HuH-7 (cell line): ENCODE measurements at regions not wholly inside any gene's neighbourhood (a gene's known extent, or its start where the extent isn't known, plus 50 kb on each side); places are given as distances from the start of the nearest gene placed in this dataset.
A peak's percentile ranks its signal among the peaks of the same experiment; 100 is the strongest.

Experiments
- DNase-seq: peaks from one replicate; pipeline ENCODE4 v3.0.0; 2011; ENCODE audit warnings: low spot score

DNA sequence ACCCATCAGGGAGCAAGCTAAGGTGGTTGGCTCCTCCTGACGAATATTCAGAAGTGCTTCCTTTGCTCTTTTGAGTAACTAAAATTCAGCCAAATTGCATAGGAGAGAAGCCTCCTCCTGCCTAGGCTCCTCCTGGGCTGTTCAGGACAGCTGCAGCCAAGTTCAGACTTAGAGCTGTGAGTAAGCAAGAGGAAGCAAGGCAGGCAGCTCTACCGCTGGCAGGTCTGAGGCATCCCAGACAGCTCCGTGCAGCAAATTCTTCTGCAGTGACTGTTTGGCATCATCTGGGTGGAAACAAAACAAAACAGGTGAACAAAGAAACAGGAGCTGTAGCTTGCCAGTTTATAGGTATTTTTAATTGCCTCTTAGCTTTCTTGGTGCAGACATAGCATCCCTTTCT, 421.0 kb downstream of the GADD45G start:
- DNase-seq: no peak

GRCh38 chr9:90027296-90027790, 422.5 kb downstream of the GADD45G start:
- no peak for DNase-seq

- DNase-seq: no peak
These were observed 424.6 kb downstream of the GADD45G start for GRCh38 chr9:90029386-90029785.

GRCh38 chr9:90029996-90030395, 425.2 kb downstream of the GADD45G start:
- DNase-seq: no peak

- DNase-seq: no peak
These were observed 427.6 kb downstream of the GADD45G start for GRCh38 chr9:90032296-90033027.

DNA sequence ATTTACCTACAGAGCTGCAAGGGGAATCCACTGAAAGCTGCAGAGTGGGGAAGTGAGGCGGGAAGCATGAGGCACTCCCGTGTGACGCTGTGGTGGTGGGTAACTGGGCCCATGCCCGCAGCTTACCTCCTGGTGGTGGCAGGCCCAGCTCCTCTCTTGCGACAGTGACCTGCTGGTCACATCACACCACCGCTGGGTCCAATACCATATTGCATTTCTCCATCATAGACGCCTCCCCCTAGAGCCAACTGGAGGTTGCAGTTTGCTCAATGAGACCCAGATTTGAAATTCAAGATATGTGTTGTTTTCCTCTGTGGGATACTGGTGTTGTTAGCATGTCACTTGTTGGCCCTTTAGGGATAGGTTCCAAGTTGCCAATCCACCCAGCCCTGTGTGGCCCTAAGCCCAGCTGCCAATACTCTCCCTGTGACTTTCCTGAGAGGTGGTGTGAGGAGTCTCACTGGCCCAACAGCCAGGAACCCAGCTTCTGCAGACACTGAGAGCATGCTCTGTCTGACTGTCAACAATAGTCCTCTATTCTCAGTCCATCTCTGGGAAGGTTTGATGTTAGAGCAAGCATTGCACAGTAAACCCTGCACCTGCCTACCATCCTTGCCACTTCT, 428.3 kb downstream of the GADD45G start:
- no peak for DNase-seq

- DNase-seq: no peak
These were observed 429.3 kb downstream of the GADD45G start for GRCh38 chr9:90034071-90034470.

- DNase-seq: no peak
These were observed 430.7 kb downstream of the GADD45G start for GRCh38 chr9:90035471-90035870.

- no peak for DNase-seq
These were observed 432.5 kb downstream of the GADD45G start for GRCh38 chr9:90037146-90037797.

DNA sequence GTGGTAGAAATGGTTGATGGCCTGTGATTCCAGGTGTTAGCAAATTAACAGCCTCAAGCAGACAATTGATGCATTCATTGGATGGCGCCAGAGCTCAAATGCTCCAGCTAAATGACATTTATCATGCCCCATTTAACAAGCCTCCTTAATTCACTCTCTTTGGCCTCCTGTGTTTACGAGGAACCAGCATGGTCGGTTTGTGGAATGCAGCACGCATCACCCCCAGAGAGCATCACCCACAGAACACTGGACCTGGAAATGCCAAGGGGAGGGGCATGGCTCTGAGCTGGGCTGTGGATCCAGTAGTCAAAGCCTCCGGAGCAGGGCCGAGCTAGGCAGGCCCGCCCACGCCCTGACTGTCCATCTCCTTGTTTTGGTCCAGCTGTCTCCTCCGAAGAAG, 434.0 kb downstream of the GADD45G start:
- no peak for DNase-seq

- no peak for DNase-seq
These were observed 439.5 kb downstream of the GADD45G start for GRCh38 chr9:90044263-90044662.

GRCh38 chr9:90044710-90045151, 439.9 kb downstream of the GADD45G start:
- no peak for DNase-seq

DNA sequence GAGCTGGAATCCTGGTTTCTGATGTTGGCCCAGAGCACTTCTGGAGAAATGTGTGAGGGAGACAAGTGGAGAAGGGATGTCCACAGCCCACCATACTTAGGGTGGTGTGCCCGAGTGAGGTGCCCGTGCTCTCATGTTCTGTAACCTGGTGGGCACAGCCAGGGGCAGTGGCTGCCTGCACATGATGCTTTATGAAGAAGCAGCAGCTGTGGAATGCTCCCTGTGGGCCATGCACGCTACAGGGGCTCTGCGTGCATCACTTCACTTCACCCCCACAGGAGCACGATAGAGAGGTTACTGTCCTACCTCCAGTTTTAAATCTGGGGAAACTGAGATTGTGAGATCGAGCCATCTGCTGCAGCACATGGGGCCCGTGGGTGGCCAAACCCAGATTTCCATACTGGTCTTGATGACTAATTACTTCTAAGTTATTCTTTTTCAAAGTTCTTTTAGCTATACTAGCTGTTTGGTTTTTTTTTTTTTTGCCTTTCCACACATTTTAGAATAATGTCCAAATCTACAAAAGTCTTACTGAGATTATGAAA, 441.6 kb downstream of the GADD45G start:
- DNase-seq: no peak

DNA sequence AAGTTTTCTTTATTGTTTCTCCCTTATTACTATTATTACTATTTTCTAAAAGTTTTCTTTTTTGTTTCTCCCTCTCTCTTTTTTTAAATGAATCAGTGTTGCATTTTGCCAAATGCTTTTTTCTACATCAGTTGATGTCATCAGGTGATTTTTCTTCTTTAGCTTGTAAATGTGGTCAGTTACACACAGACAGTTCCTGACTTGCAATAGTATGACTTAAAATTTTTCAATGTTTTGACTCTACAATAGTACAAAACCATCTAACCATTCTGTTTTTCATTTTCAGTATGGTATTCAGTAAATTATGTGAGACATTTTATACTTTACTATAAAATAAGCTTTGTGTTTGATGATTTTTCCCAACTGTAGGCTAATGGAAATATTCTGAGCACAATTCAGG, 443.0 kb downstream of the GADD45G start:
- DNase-seq: no peak

GRCh38 chr9:90052366-90052765, 447.6 kb downstream of the GADD45G start:
- no peak for DNase-seq

- DNase-seq: peak; percentile 20
These were observed 448.2 kb downstream of the GADD45G start for GRCh38 chr9:90053027-90053426.

DNA sequence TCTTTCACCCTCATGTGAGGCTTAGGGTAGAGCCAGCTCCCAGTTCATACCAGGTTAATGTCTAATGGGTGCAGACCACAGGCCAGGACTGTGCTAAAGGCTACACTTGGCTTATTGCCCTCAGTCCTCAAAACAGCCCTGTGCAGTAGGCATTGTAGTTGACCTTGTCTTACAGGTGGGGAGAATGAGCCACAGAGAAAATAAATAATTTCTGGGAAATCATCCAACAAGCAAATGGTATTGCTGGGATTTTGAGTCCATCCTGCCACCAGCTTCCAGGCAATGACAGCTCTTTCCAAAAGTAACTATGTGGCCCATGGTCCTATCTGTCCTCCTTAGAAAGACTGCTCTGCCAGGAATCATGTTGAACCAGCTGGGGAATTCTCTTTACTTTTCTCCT, 450.0 kb downstream of the GADD45G start:
- no peak for DNase-seq

DNA sequence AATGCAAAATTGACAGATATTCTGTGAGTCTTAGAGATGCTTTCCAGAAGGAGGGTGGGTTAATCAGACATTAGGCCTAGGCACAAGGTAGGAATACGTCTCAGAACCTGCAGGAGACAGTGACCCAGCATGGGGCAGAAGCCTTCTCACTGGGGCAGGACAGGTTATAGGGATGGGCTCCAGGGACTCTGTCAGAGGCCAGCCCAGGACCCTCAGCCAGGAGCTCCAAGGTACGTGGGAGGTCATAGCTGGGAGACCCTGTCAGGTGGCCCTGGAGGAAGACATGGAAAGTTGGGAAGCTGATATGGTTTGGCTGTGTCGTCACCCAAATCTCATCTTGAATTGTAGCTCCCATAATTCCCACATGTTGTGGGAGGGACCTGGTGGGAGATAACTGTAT, 450.4 kb downstream of the GADD45G start:
- DNase-seq: no peak

GRCh38 chr9:90057361-90057760, 452.5 kb downstream of the GADD45G start:
- DNase-seq: no peak

DNA sequence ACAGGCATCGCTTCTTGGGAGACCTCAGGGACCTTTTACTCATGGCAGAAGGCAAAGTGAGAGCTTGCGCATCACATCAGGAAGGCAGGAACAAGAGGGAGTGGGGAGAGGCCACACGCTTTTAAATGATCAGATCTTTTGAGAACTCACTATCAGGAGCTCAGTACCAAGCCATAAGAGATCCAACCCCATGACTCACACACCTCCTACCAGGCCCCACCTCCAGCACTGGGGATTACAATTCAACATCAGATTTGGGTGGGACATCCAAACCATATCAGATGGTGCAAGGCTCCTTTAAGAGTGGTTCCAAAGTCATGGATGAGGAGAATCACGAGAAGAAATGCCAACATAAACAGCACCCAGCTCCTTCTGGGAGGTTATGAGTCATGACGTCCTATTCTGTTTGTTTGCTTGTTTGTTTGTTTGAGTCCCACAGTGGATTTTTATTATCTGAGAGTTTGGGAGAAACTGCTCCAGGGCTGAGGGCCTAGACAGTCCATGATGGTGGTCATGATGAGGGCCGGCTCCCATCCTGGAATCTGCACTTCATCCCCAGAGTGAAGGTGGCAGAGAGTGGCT, 453.5 kb downstream of the GADD45G start:
- DNase-seq: no peak

- DNase-seq: no peak
These were observed 454.6 kb downstream of the GADD45G start for GRCh38 chr9:90059436-90059835.

- no peak for DNase-seq
These were observed 455.4 kb downstream of the GADD45G start for GRCh38 chr9:90060256-90060655.

- no peak for DNase-seq
These were observed 456.4 kb downstream of the GADD45G start for GRCh38 chr9:90061187-90061586.
